GM21576 (cell line): ENCODE measurements at regions not wholly inside any gene's neighbourhood (a gene's known extent, or its start where the extent isn't known, plus 50 kb on each side); places are given as distances from the start of the nearest gene placed in this dataset.
"Not testable (repeated sequence)": the region's sequence is repeated elsewhere in the genome, so short reads cannot be mapped to it uniquely, and the experiment has no call there.

Experiments used
- ATAC-seq: cut with Tn5 transposase; IDR thresholded peaks from one replicate; pipeline ENCODE4 v1.9.1; 2021; ENCODE audit warnings: mild to moderate bottlenecking, moderate library complexity; ENCODE audit not compliant: unreplicated experiment

DNA sequence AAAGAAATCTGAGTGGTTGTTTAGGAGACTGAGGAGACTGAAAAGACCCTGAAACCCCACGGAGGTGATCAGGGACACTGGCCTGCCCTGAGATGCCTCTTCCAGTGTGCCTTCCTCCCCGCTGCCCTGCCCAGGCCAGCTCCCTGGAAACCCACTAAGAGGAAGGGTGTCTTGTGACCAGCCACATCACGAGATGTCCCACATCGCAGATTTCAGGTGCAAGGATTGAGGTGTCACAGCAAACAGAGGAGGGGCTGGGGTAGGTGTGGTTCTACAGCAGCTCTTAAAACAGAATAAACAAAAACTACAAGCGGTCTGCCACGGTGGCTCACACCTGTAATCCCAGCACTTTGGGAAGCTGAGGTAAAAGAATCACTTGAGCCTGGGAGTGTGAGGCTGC, 184.3 kb upstream of the C14orf180 start:
- ATAC-seq, result no peak

DNA sequence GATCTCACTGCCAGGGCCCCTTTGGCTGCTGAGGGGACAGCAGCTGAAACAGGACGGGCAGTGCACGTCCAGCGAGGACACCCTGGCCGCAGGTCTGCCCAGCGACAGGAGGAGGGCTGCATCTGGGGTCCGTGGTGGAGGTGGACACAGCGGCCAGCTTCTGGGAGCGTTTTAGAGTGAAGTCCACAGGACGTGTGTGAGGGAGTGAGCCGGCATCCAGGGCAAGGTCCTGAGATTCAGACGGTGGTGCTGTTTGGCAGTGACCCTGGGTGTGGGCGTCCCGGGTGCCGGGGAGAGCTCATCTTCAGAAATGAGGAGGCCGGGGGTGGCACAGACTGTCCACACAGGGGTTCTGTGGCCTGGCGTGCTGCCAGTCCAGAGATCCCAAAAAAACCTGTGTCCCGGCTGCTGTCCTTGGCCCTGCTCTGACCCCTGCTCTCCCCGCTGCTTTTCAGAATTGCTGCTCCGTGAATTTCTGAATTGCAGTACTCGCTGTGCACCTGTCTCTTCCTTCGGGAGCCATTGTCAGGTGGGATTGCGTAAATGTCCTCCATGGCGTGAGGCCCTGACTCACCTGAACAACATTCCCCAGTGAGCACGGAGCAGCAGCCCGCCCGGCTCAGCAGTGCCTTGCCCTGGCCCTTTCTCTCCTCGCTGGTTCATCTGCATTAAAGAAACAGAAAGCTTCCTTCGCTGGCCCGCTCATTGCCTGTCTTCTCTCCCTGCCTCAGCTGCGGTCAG, 183.5 kb upstream of the C14orf180 start:
- ATAC-seq, result no peak

DNA sequence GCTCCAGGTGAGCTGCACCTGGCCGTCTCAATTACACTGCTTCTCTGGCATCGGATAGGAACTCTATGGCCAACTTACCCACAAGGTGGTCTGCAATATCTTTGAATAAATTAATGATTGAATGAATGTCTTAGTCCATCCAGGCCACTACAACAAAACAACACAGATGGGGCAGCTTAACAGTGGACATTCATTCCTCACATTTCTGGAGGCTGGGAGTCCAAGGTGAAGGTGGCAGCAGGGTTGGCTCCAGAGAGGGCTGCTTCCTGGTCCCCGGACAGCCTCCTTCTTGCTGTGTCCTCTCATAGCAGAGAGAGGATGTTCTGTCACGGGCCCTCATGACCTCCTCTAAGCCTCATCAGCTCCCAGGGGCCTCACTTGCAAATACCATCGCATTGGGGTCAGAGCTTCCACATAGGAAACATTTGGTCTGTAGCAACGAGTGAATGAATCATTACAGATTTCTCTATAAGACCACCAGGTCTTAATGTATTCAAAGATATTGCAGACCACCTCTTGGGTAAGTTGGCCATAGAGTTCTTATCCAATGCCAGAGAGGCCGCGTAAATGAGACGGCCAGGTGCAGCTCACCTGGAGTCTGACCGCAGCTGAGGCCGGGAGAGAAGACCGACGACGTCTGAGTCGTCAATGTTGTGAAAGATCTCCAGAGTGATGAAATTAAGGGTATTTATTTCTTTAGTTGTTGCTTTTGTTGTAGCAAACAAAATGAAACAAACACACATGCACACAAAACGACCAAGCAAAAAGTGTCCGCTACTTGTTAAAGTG, 182.7 kb upstream of the C14orf180 start:
- ATAC-seq, result no peak

DNA sequence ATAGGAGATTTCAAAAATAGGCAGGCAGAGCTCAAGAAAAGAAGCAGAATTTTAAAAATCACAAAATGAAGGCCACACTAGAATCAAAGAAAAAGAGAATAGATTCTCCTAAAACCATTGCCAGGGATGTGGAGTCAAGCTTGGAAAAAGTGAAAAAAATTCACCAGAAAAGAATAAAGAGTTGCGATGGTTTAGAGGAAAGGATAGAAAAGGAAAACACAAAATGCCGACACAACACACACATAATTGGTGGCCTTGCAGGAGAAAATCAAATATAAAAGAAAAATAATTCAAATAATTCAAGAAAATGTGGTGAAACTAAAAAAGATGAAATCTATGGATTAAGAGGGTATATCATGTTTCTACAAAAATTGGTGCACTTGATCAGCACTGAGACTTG, 181.6 kb upstream of the C14orf180 start:
- no peak for ATAC-seq

DNA sequence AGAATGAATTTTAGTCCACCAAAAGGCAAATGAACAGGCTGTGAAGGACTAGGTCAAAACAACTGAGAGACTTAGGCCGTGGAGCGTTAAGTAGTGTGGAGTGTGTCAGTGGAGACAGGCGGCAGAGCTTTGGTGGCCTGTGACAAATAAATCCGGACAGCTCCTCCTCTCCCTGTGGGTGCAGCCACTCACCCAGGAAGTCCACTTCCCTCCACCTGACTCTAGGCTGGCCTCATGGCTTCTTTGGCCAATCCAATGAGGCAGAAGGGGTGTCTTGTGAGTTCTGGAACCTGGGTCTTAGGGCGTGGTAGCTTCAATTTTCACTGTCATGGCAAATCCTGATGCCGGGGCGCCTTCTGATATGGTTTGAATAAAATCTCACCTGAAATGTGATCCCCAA, 180.9 kb upstream of the C14orf180 start:
- no peak for ATAC-seq

DNA sequence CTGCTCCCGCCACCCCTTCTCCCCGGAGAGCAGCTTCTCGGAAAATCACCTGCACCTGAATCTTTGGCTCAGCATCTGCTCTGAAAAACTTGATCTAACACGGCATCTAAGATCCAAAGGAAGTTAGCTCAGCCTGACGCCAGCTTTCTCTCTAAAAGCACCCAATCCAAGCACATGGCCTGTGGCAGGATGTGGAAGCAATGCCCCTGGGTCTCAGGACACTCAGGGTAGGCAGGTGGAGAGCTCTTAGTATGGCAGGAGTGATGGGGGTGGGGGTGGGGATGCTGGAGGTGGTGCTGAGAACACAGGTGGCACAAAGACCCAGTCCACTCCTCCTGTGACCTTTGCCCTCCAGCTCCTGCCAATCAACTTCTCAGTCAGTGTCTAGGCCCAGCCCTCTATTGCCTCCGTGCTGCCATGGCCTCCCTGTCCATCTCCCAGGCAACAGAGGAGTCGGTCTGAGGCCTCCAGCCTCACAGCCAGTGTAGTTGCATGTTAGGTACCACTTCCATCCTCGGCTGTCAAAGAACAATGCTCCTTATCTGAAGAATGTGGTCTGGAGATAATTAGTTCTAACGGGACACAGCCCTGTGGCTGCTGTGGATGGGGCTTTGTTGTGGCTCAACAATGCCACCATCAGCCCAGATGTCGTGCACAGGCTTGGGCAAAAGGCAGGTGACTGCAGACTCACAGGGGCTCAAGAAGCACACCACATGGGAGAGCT, 180.0 kb upstream of the C14orf180 start:
- no peak for ATAC-seq

DNA sequence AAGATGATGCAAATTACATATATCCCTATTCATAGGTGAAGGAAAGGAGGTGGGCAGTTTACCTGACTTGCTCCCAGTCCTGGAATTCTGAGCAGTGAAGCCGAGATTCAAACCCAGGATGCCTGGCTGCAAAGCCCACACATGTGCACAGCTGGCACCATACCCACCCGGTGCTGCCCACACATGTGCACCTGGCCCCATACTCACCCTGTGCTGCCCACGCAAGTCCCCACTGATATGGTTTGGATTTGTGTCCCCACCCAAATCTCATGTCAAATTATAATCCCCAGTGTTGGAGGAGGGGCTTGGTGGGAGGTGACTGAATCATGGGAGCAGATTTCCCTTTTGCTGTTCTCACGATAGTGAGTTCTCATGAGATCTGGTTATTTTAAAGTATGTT, 179.2 kb upstream of the C14orf180 start:
- ATAC-seq, result no peak

DNA sequence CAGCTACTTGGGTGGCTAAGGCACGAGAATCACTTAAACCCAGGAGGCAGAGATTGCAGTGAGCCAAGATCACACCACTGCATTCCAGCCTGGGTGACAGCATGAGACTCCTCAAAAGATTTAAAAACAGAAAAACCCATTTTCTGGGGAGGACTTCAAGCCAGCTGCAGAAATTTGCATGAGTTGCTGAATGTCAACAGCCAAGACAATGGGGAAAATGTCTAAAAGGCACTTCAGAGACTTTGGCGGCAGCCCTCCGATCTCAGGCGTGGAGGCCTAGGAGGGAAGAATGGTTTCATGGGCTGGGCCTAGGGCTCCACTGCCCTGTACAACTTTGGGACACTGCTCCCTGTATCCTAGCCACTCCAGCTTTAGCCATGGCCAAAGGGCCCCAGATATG, 177.8 kb upstream of the C14orf180 start:
- no peak for ATAC-seq

DNA sequence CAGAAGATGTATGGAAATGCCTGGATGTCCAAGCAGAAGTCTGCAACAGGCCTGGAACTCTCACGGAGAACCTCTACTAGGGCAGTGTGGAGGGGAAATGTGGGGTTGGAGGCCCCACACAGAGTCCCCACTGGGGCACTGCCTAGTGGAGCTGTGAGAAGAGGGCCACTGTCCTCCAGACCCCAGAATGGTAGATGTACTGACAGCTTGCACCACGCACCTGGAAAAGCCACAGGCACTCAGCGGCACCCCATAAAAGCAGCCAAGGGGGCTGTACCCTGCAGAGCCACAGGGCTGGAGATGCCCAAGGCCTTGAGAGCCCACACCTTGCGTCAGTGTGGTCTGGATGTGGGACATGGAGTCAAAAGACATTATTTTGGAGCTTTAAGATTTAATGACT, 177.3 kb upstream of the C14orf180 start:
- ATAC-seq, result not testable (repeated sequence)

DNA sequence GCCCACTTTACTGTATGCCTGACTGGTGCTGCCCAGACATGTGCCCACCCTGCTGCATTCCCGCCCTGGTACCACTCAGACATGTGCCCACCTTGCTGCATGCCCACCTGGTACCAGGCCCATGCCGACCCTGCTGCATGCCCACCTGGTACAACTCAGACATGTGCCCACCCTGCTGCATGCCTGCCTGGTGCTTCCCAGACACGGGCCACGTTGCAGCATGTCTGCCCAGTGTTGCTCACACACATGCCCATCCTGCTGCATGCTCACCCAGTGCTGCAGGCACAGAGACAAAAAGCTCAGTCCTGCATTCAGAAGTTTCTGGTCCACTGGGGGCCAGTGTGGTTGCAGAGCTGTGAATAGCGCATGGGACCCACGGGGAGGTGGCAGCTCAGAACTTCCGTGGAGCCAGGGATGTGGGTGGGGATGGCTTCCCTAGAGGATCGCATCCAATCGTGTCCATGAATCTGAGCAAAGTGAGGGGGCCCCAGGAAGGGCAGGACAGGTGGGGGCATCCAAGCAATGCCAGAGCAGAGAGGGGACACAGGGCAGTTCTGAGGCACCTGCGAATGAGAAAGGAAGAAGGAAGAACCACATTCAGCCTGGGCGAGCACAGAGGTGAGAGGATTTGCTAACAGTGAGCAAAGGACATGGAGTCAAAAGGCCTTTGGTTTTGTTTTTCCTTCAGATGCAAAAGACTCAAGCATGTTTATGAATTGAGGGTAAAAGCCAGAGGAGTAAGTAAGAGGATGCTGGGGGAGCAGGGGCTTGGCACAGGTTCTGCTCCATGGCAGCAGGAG, 175.9 kb upstream of the C14orf180 start:
- ATAC-seq, result no peak

DNA sequence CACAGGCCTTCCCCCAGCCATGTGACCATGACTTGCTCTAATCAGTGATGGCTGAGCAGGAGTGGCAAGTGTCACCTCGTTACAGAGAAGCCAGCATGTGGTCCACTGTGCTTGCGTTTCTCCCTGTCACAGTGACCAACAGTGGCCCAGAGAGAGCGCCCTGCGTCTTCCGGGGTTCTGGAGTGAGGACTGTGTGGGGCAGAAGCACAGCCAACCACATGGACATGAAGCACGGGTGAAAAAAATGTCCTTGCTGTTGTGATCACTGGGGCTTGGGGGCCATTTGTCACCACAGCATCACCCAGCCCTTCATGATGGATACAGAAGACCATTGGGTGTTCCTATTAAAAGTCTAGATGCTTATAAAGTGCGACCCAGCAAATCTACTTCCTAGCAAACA, 174.6 kb upstream of the C14orf180 start:
- no peak for ATAC-seq

DNA sequence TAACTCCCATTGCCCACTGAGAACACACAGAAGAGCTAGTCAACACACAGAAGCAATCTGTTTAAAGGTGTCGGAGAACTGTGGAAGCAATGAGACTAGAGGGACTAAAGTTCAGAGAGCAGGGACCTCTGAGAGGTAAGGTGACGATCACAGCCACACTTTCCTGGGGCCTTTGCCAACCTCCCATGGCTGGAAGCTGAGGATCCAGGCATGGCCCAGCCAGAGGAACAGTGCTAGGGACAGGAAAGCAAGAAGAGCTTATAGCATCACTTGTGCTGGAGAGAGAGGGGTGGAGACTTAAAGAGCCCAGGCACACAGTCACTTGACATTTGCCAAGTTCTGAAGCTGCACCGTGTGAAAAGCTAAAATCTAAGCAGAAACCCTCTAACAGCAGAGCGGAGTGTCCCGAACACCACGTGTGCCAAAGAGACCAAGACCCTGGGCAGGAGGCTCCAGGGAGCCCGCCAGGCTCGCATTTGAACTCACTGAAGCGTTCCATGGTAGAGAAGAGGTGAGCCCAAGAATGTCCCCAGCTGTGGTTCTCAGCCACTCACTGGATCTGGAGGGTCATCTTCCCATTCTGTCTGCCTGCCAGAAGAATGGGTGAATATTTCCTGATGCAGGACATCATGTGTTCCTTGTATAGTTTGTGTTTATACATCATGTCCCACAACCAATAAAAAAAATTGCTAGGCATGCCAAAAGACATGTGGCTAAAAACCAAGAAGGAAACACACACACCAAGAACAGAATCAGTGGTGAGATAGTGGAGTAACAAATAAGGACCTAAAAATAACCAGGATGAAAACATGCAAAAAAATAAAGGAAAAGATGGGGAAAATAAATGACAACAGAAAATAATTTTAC, 174.0 kb upstream of the C14orf180 start:
- ATAC-seq, result no peak

DNA sequence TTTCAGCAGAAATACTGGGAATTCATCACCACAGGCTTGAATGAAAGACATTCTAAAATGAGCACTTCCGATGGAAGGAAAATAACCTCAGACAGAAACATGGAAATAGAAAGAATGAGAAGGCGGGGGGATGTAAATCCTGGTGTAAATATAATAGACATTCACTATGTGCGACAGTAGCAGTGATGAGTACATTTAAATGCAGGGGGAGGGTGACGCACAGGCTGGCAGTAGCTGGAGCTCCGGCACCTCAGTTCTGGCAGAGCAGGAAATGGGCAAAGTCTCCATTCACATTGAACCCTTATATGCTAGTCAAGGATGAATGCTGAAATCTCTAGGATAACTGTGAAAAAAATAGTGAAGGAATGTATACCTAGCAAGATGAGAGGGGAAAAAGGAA, 172.7 kb upstream of the C14orf180 start:
- ATAC-seq, result no peak

DNA sequence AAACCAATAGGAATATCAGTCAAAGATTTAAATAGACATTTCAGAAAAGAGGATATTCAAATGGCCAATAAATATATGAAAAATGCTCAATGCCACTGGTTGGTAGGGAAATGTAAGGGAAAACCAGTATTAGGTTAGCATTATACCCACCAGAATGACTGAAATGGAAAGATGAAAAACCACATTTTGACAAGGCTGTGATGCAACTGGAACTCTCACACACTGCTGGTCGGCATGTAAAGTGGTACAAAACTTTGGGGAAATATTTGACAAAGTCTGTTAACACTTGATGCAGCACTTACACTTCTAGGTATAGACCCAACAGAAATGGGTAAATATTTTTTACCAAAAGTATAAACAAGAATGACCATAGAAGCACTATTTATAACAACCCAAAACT, 163.2 kb upstream of the C14orf180 start:
- ATAC-seq, result no peak

DNA sequence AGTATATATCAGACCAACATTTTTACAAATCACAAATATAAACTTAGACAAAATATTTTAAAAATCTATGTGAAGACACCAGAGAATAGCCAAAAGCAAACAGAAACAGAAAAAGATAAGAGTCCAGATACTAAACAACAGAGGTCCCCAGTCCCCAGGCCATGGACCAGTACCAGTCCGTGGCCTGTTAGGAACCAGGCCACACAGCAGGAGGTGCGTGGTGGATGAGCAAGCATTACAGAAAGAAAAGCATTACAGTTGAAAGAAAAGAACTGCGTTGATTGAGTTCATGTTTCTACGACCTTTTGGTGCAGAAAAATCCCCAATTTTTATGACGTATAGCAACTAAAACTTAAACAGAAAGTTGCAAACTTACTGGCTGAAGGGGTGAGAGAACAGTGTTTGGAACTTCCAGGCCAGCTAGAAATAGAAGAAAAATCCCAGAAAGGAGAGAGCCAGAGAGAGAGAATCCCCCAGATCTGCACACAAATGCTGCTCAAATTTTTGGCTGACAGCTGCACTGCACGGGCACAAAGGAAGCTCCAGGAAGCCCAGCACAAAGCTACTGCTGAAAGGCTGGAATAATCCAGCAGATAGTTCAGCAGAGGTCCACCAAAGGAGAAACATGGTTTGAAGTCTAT, 159.6 kb upstream of the C14orf180 start:
- ATAC-seq, result no peak

DNA sequence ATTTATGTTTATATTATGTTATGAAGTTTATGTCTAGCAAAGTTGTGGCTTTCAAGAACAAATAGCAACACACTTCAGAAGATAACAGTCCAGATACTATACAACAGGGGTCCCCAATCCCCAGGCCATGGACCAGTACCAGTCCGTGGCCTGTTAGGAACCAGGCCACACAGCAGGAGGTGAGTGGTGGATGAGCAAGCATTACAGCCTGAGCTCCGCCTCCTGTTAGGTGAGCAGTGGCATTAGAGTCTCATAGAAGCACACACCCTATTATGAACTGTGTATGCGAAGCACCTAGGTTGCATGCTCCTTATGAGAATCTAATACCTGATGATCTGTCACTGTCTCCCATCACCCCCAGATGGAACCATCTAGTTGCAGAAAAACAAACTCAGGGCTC, 159.0 kb upstream of the C14orf180 start:
- ATAC-seq, result not testable (repeated sequence)

DNA sequence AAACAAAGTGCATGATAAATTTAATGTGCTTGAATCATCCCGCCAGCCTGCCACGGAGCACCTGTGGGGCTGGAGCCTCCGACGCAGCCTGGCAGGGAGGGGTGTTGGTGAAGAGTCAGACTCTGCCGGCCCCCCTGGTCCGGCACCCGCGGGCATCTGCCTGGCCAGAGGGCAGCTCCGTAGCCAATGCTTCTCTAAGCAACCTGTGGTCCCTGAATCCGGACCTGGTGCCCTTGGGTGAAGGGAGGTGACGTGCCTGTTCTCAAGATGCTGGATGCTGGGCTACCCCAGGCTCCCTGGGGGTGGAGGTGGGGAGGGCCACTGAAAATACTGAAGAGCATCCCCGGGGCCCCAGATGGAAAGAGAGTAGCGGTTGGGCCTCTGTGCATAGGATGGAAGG, 158.6 kb upstream of the C14orf180 start:
- no peak for ATAC-seq

DNA sequence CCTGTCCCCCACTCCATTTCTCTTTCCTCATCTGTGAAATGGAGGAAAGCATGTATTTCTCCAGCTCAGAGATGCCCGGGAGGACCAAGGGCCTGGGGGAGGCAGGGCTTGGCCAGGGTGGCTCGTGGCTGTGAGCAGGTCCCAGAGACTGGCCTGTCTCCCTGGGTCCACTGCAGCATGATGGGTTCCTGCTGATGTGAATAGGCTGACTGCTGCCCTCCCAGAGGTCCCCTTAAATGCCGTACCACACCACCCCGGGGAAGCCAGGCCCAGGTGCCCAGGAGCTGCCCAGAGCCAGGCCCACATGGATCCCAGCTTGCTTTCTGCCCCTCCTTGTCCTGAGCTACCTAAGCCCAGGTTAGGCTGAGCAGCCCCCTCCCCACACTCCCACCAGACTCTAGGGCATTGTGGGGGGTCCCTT, 158.2 kb upstream of the C14orf180 start:
- ATAC-seq, result no peak
